ENCODE measurements at regions not wholly inside any gene's neighbourhood (a gene's known extent, or its start where the extent isn't known, plus 50 kb on each side); places are given as distances from the start of the nearest gene placed in this dataset.

GRCh38 chr1:14541348-14541747 is 57.1 kb upstream of the KAZN start:
- TF ChIP-seq CTCF (optimal IDR thresholded peaks at IDR 0.05 in 1 of 3, IDR thresholded peaks at IDR 0.05 in 1 of 3, conservative IDR thresholded peaks at IDR 0.05 in 1 of 3; ENCODE audit: extremely low read depth in 1 of 3, insufficient read depth in 2 of 3, low read length in 3 of 3) = no peak
- TF ChIP-seq EZH2 (IDR thresholded peaks at IDR 0.05; ENCODE audit: low read length) = no peak
